Bone marrow (tissue), 2 donors: ENCODE measurements at regions not wholly inside any gene's neighbourhood (a gene's known extent, or its start where the extent isn't known, plus 50 kb on each side); places are given as distances from the start of the nearest gene placed in this dataset.

Source experiments
- DNase-seq, 2 donors: peaks; one replicate each; lab custom pipeline; 2025; lab: John Stamatoyannopoulos, UW

DNA sequence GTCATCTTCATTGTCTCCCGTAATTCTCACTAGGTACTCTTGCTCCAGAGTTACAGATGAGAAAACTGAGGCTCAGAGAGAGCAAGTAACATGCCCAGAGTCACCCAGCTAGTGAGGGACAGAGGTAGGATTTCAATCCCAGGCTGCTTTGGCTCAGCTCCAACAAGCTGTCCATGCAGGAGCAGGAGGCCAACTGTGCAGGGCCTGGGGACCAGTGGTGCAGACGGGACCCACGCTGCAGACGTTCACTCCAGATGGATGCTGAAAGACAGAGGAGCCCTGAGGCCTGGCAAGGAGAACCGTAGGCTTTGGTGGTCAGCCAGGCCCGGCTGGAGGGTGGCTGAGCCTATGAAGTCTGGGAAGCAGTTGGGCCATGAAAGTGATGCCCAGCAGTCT, 102.6 kb downstream of the MCFD2 start:
- DNase-seq: no peak
